ENCODE measurements at regions not wholly inside any gene's neighbourhood (a gene's known extent, or its start where the extent isn't known, plus 50 kb on each side); places are given as distances from the start of the nearest gene placed in this dataset.
"Not testable (repeated sequence)": the region's sequence is repeated elsewhere in the genome, so short reads cannot be mapped to it uniquely, and the experiment has no call there.

DNA sequence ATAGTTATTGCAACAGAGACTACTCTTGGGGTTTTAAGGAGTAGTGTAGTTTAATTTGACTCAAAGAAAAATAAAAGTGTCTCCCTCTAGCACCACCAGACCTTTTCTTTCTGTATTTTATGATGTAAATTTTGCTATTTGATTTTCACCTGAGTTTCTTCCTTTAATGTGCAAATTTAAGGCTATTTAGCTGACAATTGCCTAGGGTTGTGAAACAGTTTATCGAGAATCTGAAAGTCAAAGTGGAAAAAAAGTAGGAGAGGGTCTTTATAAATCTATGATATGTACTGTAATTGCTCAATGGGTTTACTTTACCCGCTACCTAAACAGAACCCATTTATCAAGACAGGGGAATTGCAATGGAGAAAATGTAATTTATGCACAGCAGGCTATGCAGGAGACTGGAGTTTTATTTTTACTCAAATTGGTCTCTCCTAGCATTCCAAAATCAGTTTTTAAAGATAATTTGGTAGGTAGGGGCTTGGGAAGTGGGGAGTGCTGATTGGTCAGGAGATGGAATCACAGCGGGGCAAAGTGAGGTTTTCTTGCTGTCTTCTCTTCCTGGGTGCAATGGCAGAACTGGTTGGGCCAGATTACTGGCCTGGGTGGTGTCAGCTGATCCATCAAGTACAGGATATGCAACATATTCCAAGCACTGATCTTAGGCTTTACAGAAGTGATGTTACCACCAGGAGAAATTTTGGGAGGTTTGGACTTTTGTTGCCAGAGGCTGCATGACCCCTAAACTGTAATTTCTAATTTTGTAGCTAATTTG lies 228.6 kb upstream of the TACR3 start:
- H3K27ac ChIP-seq, result no peak overlapping the region
- TF ChIP-seq POLR2AphosphoS5 (IDR thresholded peaks at IDR 0.05) (no peak), POLR2A (IDR thresholded peaks at IDR 0.05) (no peak)
- TF ChIP-seq, protein P1, sequence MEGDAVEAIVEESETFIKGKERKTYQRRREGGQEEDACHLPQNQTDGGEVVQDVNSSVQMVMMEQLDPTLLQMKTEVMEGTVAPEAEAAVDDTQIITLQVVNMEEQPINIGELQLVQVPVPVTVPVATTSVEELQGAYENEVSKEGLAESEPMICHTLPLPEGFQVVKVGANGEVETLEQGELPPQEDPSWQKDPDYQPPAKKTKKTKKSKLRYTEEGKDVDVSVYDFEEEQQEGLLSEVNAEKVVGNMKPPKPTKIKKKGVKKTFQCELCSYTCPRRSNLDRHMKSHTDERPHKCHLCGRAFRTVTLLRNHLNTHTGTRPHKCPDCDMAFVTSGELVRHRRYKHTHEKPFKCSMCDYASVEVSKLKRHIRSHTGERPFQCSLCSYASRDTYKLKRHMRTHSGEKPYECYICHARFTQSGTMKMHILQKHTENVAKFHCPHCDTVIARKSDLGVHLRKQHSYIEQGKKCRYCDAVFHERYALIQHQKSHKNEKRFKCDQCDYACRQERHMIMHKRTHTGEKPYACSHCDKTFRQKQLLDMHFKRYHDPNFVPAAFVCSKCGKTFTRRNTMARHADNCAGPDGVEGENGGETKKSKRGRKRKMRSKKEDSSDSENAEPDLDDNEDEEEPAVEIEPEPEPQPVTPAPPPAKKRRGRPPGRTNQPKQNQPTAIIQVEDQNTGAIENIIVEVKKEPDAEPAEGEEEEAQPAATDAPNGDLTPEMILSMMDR (IDR thresholded peaks at IDR 0.05 in 8 of 11, conservative IDR thresholded peaks at IDR 0.05 in 3 of 11), result no peak
- H3K36me3 ChIP-seq, result no peaks in the 10 kb centered on the region
- 27 to 55% (median 42%) methylated on average over 3 of the region's 3 CpGs for WGBS, 5 donors
- H3K4me1 ChIP-seq, result no peaks in the 10 kb centered on the region
- no peaks in the 10 kb centered on the region for H3K27me3 ChIP-seq (replicated peaks in 1 of 7)
- H3K9me3 ChIP-seq, result peaks cover 0 to 24% (median 13%) of the 10 kb centered on the region in 8 donors
- no peak for DNase-seq
- intact Hi-C loops (cut with DNase I; ENCODE audit: low total_unique reads), result no loop called here
- H3K4me3 ChIP-seq, result no peak overlapping the region

DNA sequence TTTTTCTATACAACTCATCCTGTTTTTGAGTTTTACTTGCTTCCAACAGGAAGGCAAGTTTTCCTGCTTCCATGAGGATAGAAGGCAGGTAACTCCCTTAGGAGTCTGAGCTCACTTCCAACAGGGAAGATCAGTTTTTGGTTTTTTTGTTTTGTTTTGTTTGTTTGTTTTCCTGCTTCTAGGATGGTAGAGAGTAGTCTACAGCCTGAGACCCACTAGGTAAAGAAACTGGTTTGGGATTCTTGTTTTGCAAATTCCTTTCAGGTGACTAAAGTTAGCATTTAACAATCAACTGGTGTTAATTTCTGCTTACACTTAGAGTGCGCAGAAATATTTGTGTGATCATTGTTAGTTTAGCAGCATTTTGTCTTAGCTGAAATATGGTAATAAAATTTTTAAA lies 227.8 kb upstream of the TACR3 start:
- H3K9me3 ChIP-seq, result peaks cover 0 to 16% (median 12%) of the 10 kb centered on the region in 8 donors
- H3K36me3 ChIP-seq, result no peaks in the 10 kb centered on the region
- no peak overlapping the region for H3K4me3 ChIP-seq
- no peaks in the 10 kb centered on the region for H3K27me3 ChIP-seq (replicated peaks in 1 of 7)
- no peaks in the 10 kb centered on the region for H3K4me1 ChIP-seq
- 57 to 64% (median 61%) methylated on average over 1 of the region's 1 CpG for WGBS, 5 donors
- DNase-seq, result no peak
- intact Hi-C loops (cut with DNase I; ENCODE audit: low total_unique reads), result no loop called here
- H3K27ac ChIP-seq, result no peak overlapping the region
- TF ChIP-seq, protein P1 (IDR thresholded peaks at IDR 0.05 in 8 of 11, conservative IDR thresholded peaks at IDR 0.05 in 3 of 11), result no peak

DNA sequence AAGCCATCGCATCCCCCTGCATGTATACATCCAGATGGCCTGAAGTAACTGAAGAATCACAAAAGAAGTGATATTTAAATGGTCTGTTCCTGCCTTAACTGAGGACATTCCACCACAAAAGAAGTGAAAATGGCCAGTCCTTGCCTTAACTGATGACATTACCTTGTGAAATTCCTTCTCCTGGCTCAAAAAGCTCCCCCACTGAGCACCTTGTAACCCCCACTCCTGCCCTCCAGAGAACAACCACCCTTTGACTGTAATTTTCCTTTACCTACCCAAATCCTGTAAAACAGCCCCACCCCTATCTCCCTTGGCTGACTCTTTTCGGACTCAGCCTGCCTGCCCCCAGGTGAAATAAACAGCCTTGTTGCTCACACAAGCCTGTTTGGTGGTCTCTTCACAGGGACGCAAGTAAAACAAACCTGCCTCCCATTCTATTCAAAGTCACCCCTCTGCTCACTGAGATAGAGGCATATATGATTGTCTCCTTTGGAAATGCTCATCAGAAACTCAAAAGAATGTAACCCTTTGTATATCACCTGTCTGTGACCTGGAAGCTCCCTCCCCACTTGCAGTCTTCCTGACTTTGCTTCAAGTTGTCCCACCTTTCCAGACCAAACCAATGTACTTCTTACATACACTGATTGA lies 227.0 kb upstream of the TACR3 start:
- H3K27me3 ChIP-seq (replicated peaks in 1 of 7); H3K36me3 ChIP-seq; H3K4me1 ChIP-seq; DNase-seq; H3K4me3 ChIP-seq; intact Hi-C loops (cut with DNase I; ENCODE audit: low total_unique reads); H3K27ac ChIP-seq; H3K9me3 ChIP-seq: not testable (repeated sequence)
- whole genome bisulfite sequencing, 5 donors, result 60 to 67% (median 64%) methylated on average over 3 of the region's 3 CpGs

DNA sequence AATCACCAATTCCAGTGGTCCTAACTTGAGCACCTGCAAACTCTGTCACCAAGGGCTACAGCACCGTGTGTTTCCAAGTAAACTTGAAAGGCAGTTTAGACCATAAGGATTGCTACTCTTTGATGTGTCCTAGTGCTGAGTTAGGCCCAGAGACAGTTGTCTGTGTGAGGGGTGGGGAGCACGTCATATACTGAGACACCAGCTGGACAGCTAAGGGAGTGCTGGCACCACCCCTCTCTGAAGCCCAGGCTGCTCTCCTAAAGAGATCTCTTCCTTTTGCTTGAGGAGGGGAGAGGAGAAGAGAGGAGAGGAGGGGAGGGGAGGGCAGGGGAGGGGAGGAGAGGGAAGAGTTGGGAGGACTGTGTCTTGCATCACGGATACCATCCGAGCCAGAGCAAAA lies 218.7 kb upstream of the TACR3 start:
- peaks cover 0 to 8% (median 0%) of the 10 kb centered on the region in 8 donors for H3K9me3 ChIP-seq
- H3K27ac ChIP-seq, result no peak overlapping the region
- no peaks in the 10 kb centered on the region for H3K27me3 ChIP-seq (replicated peaks in 1 of 7)
- DNase-seq, result no peak
- no peak overlapping the region for H3K4me3 ChIP-seq
- TF ChIP-seq POLR2AphosphoS5 (IDR thresholded peaks at IDR 0.05), result no peak
- 82 to 93% (median 85%) methylated on average over 4 of the region's 4 CpGs for WGBS, 5 donors
- H3K36me3 ChIP-seq, result no peaks in the 10 kb centered on the region
- intact Hi-C loops (cut with DNase I; ENCODE audit: low total_unique reads), result no loop called here
- H3K4me1 ChIP-seq, result no peaks in the 10 kb centered on the region

DNA sequence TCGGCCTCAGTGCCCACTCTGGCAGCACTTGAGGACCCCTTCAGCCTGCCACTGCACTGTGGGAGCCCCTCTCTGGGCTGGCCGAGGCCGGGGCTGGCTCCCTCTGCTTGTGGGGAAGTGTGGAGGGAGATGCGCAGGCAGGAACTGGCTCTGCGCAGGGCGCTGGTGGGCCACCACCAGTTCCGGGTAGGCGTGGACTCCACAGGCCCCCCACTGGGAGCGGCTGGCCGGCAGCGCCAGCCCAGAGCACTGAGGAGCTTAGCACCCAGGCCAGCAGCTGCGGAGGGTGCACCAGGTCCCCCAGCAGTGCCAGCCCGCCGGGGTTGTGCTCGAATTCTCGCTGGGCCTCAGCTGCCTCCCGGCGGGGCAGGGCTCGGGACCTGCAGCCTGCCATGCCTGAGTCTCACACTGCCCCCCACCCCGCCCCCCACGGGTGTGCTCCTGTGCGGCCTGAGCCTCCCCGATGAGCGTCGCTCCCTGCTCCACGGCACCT lies 216.9 kb upstream of the TACR3 start:
- intact Hi-C loops (cut with DNase I; ENCODE audit: low total_unique reads), result no loop called here
- 67 to 97% (median 95%) methylated on average over 1 to 26 of the region's 26 CpGs for WGBS, 5 donors
- no peak overlapping the region for H3K27ac ChIP-seq
- no peaks in the 10 kb centered on the region for H3K4me1 ChIP-seq
- TF ChIP-seq, protein P1 (IDR thresholded peaks at IDR 0.05 in 8 of 11, conservative IDR thresholded peaks at IDR 0.05 in 3 of 11), result no peak
- no peaks in the 10 kb centered on the region for H3K27me3 ChIP-seq (replicated peaks in 1 of 7)
- peaks cover 0 to 8% (median 0%) of the 10 kb centered on the region in 8 donors for H3K9me3 ChIP-seq
- H3K36me3 ChIP-seq, result no peaks in the 10 kb centered on the region
- H3K4me3 ChIP-seq, result no peak overlapping the region
- no peak for DNase-seq
